GM23338 (cell line): ENCODE measurements at regions not wholly inside any gene's neighbourhood (a gene's known extent, or its start where the extent isn't known, plus 50 kb on each side); places are given as distances from the start of the nearest gene placed in this dataset.

Source experiments
- ATAC-seq: fragments of 200-7000 bp; cut with Tn5 transposase; 3 replicates; pipeline ENCODE4 v1.9.1; 2020
- DNase-seq: peaks from one replicate; pipeline ENCODE4 v3.0.0-alpha.2; 2015; ENCODE audit warnings: low spot score
- H2AFZ ChIP-seq: fragments of 200-600 bp; sonication (generic); 2 replicates; pipeline ENCODE4 v1.8.0; 2016; ENCODE audit warnings: antibody characterized with exemption, mild to moderate bottlenecking, moderate library complexity
- H3F3A ChIP-seq: fragments of 200-600 bp; sonication (generic); replicated peaks from 2 replicates; pipeline ENCODE4 v1.8.0; 2017; ENCODE audit warnings: antibody characterized with exemption, mixed run types, low read depth
- H3K27ac ChIP-seq: fragments of 200-600 bp; sonication (generic); 2 replicates; pipeline ENCODE4 v1.6.1; 2016; ENCODE audit warnings: low read depth
- H3K27me3 ChIP-seq: fragments of 200-600 bp; sonication (generic); 2 replicates; pipeline ENCODE4 v1.8.0; 2016; ENCODE audit warnings: mild to moderate bottlenecking, mixed run types, moderate library complexity; ENCODE audit not compliant: insufficient read depth
- H3K36me3 ChIP-seq: fragments of 200-600 bp; sonication (generic); 2 replicates; pipeline ENCODE4 v1.8.0; 2016; ENCODE audit warnings: mild to moderate bottlenecking; ENCODE audit not compliant: insufficient read depth
- H3K4me1 ChIP-seq: fragments of 200-600 bp; sonication (generic); 2 replicates; pipeline ENCODE4 v1.8.0; 2016; ENCODE audit warnings: mild to moderate bottlenecking, moderate library complexity; ENCODE audit not compliant: insufficient read depth
- H3K4me2 ChIP-seq: fragments of 200-600 bp; sonication (generic); 2 replicates; pipeline ENCODE4 v1.7.1; 2017; ENCODE audit warnings: mixed run types
- H3K4me3 ChIP-seq: fragments of 200-600 bp; sonication (generic); 2 replicates; pipeline ENCODE4 v1.6.1; 2016; ENCODE audit warnings: mixed run types
- H3K79me2 ChIP-seq: fragments of 200-600 bp; sonication (generic); replicated peaks from 2 replicates; pipeline ENCODE4 v1.8.0; 2017; ENCODE audit warnings: mild to moderate bottlenecking; ENCODE audit not compliant: insufficient read depth
- H3K9me2 ChIP-seq: fragments of 200-600 bp; sonication (generic); 2 replicates; pipeline ENCODE4 v1.8.0; 2017; ENCODE audit not compliant: insufficient read depth
- H4K20me1 ChIP-seq: fragments of 200-600 bp; sonication (generic); replicated peaks from 2 replicates; pipeline ENCODE4 v1.8.0; 2017; ENCODE audit warnings: mild to moderate bottlenecking; ENCODE audit not compliant: insufficient read depth
- H3K27ac Mint-ChIP-seq: 2 replicates; pipeline ENCODE4 v1.8.0; 2020; ENCODE audit warnings: inconsistent platforms, mild to moderate bottlenecking, moderate library complexity, mixed read lengths
- H3K27me3 Mint-ChIP-seq: 3 replicates; pipeline ENCODE4 v1.8.0; 2022; ENCODE audit warnings: low read depth, mild to moderate bottlenecking, moderate library complexity, mixed read lengths, inconsistent platforms; ENCODE audit not compliant: insufficient read depth, poor library complexity
- H3K36me3 Mint-ChIP-seq: 3 replicates; pipeline ENCODE4 v1.8.0; 2021; ENCODE audit warnings: low read depth, mild to moderate bottlenecking, inconsistent platforms, moderate library complexity, mixed read lengths
- H3K4me1 Mint-ChIP-seq: 3 replicates; pipeline ENCODE4 v1.8.0; 2020; ENCODE audit warnings: mild to moderate bottlenecking, inconsistent platforms, mixed read lengths
- H3K4me3 Mint-ChIP-seq: 3 replicates; pipeline ENCODE4 v1.8.0; 2021; ENCODE audit warnings: moderate library complexity, mild to moderate bottlenecking, inconsistent platforms, mixed read lengths
- H3K9me3 Mint-ChIP-seq: 3 replicates; pipeline ENCODE4 v1.8.0; 2020; ENCODE audit warnings: moderate library complexity, mild to moderate bottlenecking, inconsistent platforms, mixed read lengths
- EZH2 ChIP-seq: fragments of 200-600 bp; sonication (generic); IDR thresholded peaks from one replicate; pipeline ENCODE4 v1.8.0; 2017; ENCODE audit warnings: antibody characterized with exemption, mild to moderate bottlenecking, low read depth; ENCODE audit not compliant: unreplicated experiment
- EZH2phosphoT487 ChIP-seq: fragments of 200-600 bp; sonication (generic); IDR thresholded peaks from one replicate; pipeline ENCODE4 v1.8.1; 2018; ENCODE audit warnings: antibody characterized with exemption; ENCODE audit not compliant: unreplicated experiment
- NANOG ChIP-seq: IDR thresholded peaks from 2 replicates; pipeline ENCODE4 v1.6.1; 2016; ENCODE audit warnings: antibody characterized with exemption, borderline replicate concordance
- STAT1 ChIP-seq: IDR thresholded peaks from one replicate; pipeline ENCODE4 v1.6.1; 2016; ENCODE audit warnings: antibody characterized with exemption; ENCODE audit not compliant: unreplicated experiment
- TF ChIP-seq, protein P1 (sequence below), 2 experiments: fragments of 200-600 bp in 1 of 2; sonication (generic) in 1 of 2; conservative IDR thresholded peaks; 2 replicates each; pipeline versions ENCODE4 v1.5.1 to v1.6.1; 2016 to 2017; ENCODE audit warnings: antibody characterized with exemption in 2 of 2, low read depth in 2 of 2, mild to moderate bottlenecking in 2 of 2, moderate library complexity in 1 of 2
- TF ChIP-seq, protein P2 (sequence below): fragments of 250-450 bp; sonication (Bioruptor Pico); IDR thresholded peaks from 2 replicates; pipeline ENCODE4 v1.5.0; 2020; ENCODE audit warnings: mild to moderate bottlenecking, moderate library complexity
- TF ChIP-seq, protein P3 (sequence below): IDR thresholded peaks from one replicate; pipeline ENCODE4 v1.6.1; 2018; ENCODE audit warnings: antibody characterized with exemption; ENCODE audit not compliant: unreplicated experiment

DNA sequence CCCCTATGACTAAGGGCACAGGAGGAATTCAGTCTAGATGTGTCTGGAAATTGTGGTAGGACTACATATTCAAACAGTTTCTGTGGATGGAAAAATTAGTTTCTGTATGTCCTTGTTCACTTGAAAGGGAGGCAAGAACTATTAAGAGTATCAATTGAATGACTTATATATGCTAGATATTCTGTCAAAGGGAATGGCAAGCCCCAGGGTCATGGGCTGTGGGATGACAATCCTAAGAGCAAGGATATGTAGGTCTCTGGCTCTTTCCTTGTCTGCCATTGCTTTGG lies 383.5 kb upstream of the B3GALT2 start:
- Histone ChIP-seq H3K4me3 (no peak overlapping the region), H3K4me1 (no peaks in the 10 kb centered on the region), H3K79me2 (no peaks in the 10 kb centered on the region), H2AFZ (no peak overlapping the region), H4K20me1 (no peaks in the 10 kb centered on the region), H3K27ac (no peak overlapping the region), H3K4me2 (no peak overlapping the region), H3K27me3 (no peaks in the 10 kb centered on the region), H3K36me3 (no peaks in the 10 kb centered on the region), H3K9me2 (peaks cover 3% of the 10 kb centered on the region; the same call in 1 of the 2 replicates), H3F3A (no peaks in the 10 kb centered on the region)
- DNase-seq = no peak
- no peak for ATAC-seq
- H3K9me3 Mint-ChIP-seq = peaks cover 4% of the 10 kb centered on the region; the same call in 1 of the 3 replicates
- no peaks in the 10 kb centered on the region for H3K4me1 Mint-ChIP-seq
- no peak for TF ChIP-seq EZH2
- no peak for TF ChIP-seq STAT1
- TF ChIP-seq, protein P1, sequence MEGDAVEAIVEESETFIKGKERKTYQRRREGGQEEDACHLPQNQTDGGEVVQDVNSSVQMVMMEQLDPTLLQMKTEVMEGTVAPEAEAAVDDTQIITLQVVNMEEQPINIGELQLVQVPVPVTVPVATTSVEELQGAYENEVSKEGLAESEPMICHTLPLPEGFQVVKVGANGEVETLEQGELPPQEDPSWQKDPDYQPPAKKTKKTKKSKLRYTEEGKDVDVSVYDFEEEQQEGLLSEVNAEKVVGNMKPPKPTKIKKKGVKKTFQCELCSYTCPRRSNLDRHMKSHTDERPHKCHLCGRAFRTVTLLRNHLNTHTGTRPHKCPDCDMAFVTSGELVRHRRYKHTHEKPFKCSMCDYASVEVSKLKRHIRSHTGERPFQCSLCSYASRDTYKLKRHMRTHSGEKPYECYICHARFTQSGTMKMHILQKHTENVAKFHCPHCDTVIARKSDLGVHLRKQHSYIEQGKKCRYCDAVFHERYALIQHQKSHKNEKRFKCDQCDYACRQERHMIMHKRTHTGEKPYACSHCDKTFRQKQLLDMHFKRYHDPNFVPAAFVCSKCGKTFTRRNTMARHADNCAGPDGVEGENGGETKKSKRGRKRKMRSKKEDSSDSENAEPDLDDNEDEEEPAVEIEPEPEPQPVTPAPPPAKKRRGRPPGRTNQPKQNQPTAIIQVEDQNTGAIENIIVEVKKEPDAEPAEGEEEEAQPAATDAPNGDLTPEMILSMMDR (conservative IDR thresholded peaks at IDR 0.05; ENCODE audit: low read depth in 2 of 2) = no peak
- TF ChIP-seq NANOG = no peak
- no peak for TF ChIP-seq EZH2phosphoT487
- TF ChIP-seq, protein P2, sequence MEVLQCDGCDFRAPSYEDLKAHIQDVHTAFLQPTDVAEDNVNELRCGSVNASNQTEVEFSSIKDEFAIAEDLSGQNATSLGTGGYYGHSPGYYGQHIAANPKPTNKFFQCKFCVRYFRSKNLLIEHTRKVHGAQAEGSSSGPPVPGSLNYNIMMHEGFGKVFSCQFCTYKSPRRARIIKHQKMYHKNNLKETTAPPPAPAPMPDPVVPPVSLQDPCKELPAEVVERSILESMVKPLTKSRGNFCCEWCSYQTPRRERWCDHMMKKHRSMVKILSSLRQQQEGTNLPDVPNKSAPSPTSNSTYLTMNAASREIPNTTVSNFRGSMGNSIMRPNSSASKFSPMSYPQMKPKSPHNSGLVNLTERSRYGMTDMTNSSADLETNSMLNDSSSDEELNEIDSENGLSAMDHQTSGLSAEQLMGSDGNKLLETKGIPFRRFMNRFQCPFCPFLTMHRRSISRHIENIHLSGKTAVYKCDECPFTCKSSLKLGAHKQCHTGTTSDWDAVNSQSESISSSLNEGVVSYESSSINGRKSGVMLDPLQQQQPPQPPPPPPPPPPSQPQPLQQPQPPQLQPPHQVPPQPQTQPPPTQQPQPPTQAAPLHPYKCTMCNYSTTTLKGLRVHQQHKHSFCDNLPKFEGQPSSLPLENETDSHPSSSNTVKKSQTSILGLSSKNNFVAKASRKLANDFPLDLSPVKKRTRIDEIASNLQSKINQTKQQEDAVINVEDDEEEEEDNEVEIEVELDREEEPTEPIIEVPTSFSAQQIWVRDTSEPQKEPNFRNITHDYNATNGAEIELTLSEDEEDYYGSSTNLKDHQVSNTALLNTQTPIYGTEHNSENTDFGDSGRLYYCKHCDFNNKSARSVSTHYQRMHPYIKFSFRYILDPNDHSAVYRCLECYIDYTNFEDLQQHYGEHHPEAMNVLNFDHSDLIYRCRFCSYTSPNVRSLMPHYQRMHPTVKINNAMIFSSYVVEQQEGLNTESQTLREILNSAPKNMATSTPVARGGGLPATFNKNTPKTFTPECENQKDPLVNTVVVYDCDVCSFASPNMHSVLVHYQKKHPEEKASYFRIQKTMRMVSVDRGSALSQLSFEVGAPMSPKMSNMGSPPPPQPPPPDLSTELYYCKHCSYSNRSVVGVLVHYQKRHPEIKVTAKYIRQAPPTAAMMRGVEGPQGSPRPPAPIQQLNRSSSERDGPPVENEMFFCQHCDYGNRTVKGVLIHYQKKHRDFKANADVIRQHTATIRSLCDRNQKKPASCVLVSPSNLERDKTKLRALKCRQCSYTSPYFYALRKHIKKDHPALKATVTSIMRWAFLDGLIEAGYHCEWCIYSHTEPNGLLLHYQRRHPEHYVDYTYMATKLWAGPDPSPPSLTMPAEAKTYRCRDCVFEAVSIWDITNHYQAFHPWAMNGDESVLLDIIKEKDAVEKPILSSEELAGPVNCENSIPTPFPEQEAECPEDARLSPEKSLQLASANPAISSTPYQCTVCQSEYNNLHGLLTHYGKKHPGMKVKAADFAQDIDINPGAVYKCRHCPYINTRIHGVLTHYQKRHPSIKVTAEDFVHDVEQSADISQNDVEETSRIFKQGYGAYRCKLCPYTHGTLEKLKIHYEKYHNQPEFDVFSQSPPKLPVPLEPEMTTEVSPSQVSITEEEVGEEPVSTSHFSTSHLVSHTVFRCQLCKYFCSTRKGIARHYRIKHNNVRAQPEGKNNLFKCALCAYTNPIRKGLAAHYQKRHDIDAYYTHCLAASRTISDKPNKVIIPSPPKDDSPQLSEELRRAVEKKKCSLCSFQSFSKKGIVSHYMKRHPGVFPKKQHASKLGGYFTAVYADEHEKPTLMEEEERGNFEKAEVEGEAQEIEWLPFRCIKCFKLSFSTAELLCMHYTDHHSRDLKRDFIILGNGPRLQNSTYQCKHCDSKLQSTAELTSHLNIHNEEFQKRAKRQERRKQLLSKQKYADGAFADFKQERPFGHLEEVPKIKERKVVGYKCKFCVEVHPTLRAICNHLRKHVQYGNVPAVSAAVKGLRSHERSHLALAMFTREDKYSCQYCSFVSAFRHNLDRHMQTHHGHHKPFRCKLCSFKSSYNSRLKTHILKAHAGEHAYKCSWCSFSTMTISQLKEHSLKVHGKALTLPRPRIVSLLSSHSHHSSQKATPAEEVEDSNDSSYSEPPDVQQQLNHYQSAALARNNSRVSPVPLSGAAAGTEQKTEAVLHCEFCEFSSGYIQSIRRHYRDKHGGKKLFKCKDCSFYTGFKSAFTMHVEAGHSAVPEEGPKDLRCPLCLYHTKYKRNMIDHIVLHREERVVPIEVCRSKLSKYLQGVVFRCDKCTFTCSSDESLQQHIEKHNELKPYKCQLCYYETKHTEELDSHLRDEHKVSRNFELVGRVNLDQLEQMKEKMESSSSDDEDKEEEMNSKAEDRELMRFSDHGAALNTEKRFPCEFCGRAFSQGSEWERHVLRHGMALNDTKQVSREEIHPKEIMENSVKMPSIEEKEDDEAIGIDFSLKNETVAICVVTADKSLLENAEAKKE (CRISPR knock-in tag) = no peak
- TF ChIP-seq, protein P3, sequence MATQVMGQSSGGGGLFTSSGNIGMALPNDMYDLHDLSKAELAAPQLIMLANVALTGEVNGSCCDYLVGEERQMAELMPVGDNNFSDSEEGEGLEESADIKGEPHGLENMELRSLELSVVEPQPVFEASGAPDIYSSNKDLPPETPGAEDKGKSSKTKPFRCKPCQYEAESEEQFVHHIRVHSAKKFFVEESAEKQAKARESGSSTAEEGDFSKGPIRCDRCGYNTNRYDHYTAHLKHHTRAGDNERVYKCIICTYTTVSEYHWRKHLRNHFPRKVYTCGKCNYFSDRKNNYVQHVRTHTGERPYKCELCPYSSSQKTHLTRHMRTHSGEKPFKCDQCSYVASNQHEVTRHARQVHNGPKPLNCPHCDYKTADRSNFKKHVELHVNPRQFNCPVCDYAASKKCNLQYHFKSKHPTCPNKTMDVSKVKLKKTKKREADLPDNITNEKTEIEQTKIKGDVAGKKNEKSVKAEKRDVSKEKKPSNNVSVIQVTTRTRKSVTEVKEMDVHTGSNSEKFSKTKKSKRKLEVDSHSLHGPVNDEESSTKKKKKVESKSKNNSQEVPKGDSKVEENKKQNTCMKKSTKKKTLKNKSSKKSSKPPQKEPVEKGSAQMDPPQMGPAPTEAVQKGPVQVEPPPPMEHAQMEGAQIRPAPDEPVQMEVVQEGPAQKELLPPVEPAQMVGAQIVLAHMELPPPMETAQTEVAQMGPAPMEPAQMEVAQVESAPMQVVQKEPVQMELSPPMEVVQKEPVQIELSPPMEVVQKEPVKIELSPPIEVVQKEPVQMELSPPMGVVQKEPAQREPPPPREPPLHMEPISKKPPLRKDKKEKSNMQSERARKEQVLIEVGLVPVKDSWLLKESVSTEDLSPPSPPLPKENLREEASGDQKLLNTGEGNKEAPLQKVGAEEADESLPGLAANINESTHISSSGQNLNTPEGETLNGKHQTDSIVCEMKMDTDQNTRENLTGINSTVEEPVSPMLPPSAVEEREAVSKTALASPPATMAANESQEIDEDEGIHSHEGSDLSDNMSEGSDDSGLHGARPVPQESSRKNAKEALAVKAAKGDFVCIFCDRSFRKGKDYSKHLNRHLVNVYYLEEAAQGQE = no peak
- no peak overlapping the region for H3K4me3 Mint-ChIP-seq
- 0 out of 3 replicates have a peak, but pooled peaks cover 4% of the 10 kb centered on the region for H3K36me3 Mint-ChIP-seq
- H3K27me3 Mint-ChIP-seq = no peaks in the 10 kb centered on the region
- H3K27ac Mint-ChIP-seq = no peak overlapping the region
